H1 (cell line): ENCODE measurements at regions not wholly inside any gene's neighbourhood (a gene's known extent, or its start where the extent isn't known, plus 50 kb on each side); places are given as distances from the start of the nearest gene placed in this dataset.

Source experiments
- CTCF ChIA-PET: fragments of 300-600 bp; sonication (Branson Sonifier 250); formaldehyde crosslinking; loops from one replicate; lab custom pipeline; 2021; ENCODE audit not compliant: partially characterized antibody; lab: Charles Lee
- POLR2A ChIA-PET: fragments of 300-600 bp; sonication (Branson Sonifier 250); formaldehyde crosslinking; loops from one replicate; lab custom pipeline; 2021; ENCODE audit warnings: inconsistent platforms; ENCODE audit not compliant: partially characterized antibody; lab: Charles Lee
- DNase-seq, 2 experiments: peaks; one replicate each; pipeline versions ENCODE4 v3.0.0 to v3.0.0-alpha.2; 2010 to 2022; ENCODE audit warnings: low spot score in 2 of 2, low read depth in 1 of 2, mixed read lengths in 1 of 2
- FAIRE-seq: peaks from 2 replicates; lab custom pipeline; 2011; peaks lifted over from hg19 to GRCh38; lab: Jason Lieb, UNC
- H2AFZ ChIP-seq: 2 replicates; pipeline ENCODE4 v1.8.1; 2012; ENCODE audit warnings: low read length, inconsistent platforms
- H2AK5ac ChIP-seq: 2 replicates; pipeline ENCODE4 v1.6.1; 2013; ENCODE audit warnings: low read depth, low read length
- H2BK120ac ChIP-seq: replicated peaks from 2 replicates; pipeline ENCODE3; 2013; ENCODE audit warnings: low read depth, low read length, inconsistent platforms
- H2BK12ac ChIP-seq: 2 replicates; pipeline ENCODE4 v1.6.1; 2013; ENCODE audit warnings: low read depth, low read length
- H2BK15ac ChIP-seq: 2 replicates; pipeline ENCODE4 v1.6.1; 2013; ENCODE audit warnings: low read length
- H2BK20ac ChIP-seq: 2 replicates; pipeline ENCODE4 v1.6.1; 2013; ENCODE audit warnings: low read length
- H2BK5ac ChIP-seq: 2 replicates; pipeline ENCODE4 v1.6.1; 2013; ENCODE audit warnings: low read depth, low read length
- H3K14ac ChIP-seq: 2 replicates; pipeline ENCODE4 v1.6.1; 2013; ENCODE audit warnings: inconsistent platforms; ENCODE audit not compliant: insufficient read length
- H3K18ac ChIP-seq: 2 replicates; pipeline ENCODE4 v1.6.1; 2013; ENCODE audit warnings: low read length; ENCODE audit errors: extremely low read depth
- H3K23ac ChIP-seq: 2 replicates; pipeline ENCODE4 v1.6.1; 2013; ENCODE audit warnings: inconsistent platforms; ENCODE audit not compliant: insufficient read length
- H3K23me2 ChIP-seq: 2 replicates; pipeline ENCODE4 v1.6.1; 2013; ENCODE audit warnings: low read depth, low read length
- H3K27ac ChIP-seq: 2 replicates; pipeline ENCODE4 v1.6.1; 2011; ENCODE audit warnings: low read depth, low read length, inconsistent platforms
- H3K27me3 ChIP-seq, 4 experiments: replicated peaks in 1 of 4; 1 replicate in 1 of 4; 2 replicates in 3 of 4; pipeline versions ENCODE4 v1.6.1 to v1.8.1; 2011 to 2013; ENCODE audit warnings: low read length in 3 of 4, mild to moderate bottlenecking in 3 of 4, inconsistent platforms in 2 of 4, mixed read lengths in 2 of 4, moderate library complexity in 1 of 4; ENCODE audit not compliant: control insufficient read depth in 3 of 4, insufficient read depth in 3 of 4; ENCODE audit errors: extremely low read depth in 1 of 4
- H3K36me3 ChIP-seq, 4 experiments: 2 replicates each; pipeline versions ENCODE4 v1.6.1 to v1.8.1; 2011 to 2013; ENCODE audit warnings: mild to moderate bottlenecking in 4 of 4, low read length in 3 of 4, moderate library complexity in 2 of 4, control low read depth in 1 of 4, inconsistent platforms in 1 of 4; ENCODE audit not compliant: insufficient read depth in 4 of 4, control insufficient read depth in 2 of 4
- H3K4ac ChIP-seq: replicated peaks from 2 replicates; pipeline ENCODE3; 2013; ENCODE audit warnings: low read length, low read depth, mixed read lengths, inconsistent platforms; ENCODE audit not compliant: insufficient read length
- H3K4me1 ChIP-seq, 4 experiments: replicated peaks in 1 of 4; 1 replicate in 1 of 4; 2 replicates in 3 of 4; pipeline versions ENCODE4 v1.6.1 to v1.8.1; 2011 to 2013; ENCODE audit warnings: low read length in 3 of 4, inconsistent platforms in 2 of 4, mixed read lengths in 1 of 4; ENCODE audit not compliant: insufficient read depth in 4 of 4, control insufficient read depth in 3 of 4
- H3K4me2 ChIP-seq, 2 experiments: 2 replicates each; pipeline versions ENCODE4 v1.6.1 to v1.8.1; 2011 to 2013; ENCODE audit warnings: low read depth in 2 of 2, low read length in 2 of 2, control low read depth in 1 of 2, inconsistent platforms in 1 of 2, mild to moderate bottlenecking in 1 of 2; ENCODE audit not compliant: insufficient read depth in 1 of 2
- H3K4me3 ChIP-seq, 4 experiments: fragments of 200-600, 300-600 bp in 1 of 4; sonication (generic), shearing (Covaris generic), sonication (Bioruptor Twin) in 1 of 4; 2 replicates each; pipeline versions ENCODE4 v1.5.1 to v1.8.1; 2011 to 2016; ENCODE audit warnings: low read length in 4 of 4, low read depth in 3 of 4, control low read depth in 2 of 4, inconsistent platforms in 2 of 4, mild to moderate bottlenecking in 2 of 4, mixed read lengths in 1 of 4, moderate library complexity in 1 of 4; ENCODE audit not compliant: insufficient read depth in 2 of 4; ENCODE audit errors: extremely low read depth in 1 of 4
- H3K56ac ChIP-seq: replicated peaks from 2 replicates; pipeline ENCODE3; 2013; ENCODE audit warnings: low read depth, mild to moderate bottlenecking, mixed read lengths, low read length, inconsistent platforms; ENCODE audit not compliant: insufficient read length
- H3K79me1 ChIP-seq: 2 replicates; pipeline ENCODE4 v1.6.1; 2013; ENCODE audit warnings: low read depth, low read length, control low read depth
- H3K79me2 ChIP-seq, 2 experiments: 2 replicates each; pipeline versions ENCODE4 v1.6.1 to v1.8.1; 2012 to 2013; ENCODE audit warnings: low read length in 2 of 2, mild to moderate bottlenecking in 2 of 2, inconsistent platforms in 1 of 2; ENCODE audit not compliant: insufficient read depth in 2 of 2, control insufficient read depth in 1 of 2
- H3K9ac ChIP-seq, 4 experiments: replicated peaks in 1 of 4; 1 replicate in 1 of 4; 2 replicates in 3 of 4; pipeline versions ENCODE4 v1.6.1 to v1.8.1; 2011 to 2013; ENCODE audit warnings: low read depth in 3 of 4, low read length in 3 of 4, control low read depth in 2 of 4, mild to moderate bottlenecking in 2 of 4, moderate library complexity in 2 of 4, inconsistent platforms in 1 of 4; ENCODE audit errors: extremely low read depth in 1 of 4
- H3K9me3 ChIP-seq, 2 experiments: 2 replicates each; pipeline versions ENCODE4 v1.6.1 to v1.8.1; 2012 to 2013; ENCODE audit warnings: mild to moderate bottlenecking in 2 of 2, moderate library complexity in 2 of 2, control low read depth in 1 of 2, inconsistent platforms in 1 of 2, low read depth in 1 of 2, low read length in 1 of 2, mixed read lengths in 1 of 2; ENCODE audit not compliant: insufficient read depth in 2 of 2
- H4K20me1 ChIP-seq, 2 experiments: replicated peaks in 1 of 2; 2 replicates each; pipeline versions ENCODE3 to v1.8.1; 2011 to 2013; ENCODE audit warnings: inconsistent platforms in 2 of 2, low read length in 2 of 2, mild to moderate bottlenecking in 1 of 2; ENCODE audit not compliant: insufficient read depth in 2 of 2, control insufficient read depth in 1 of 2
- H4K5ac ChIP-seq: 2 replicates; pipeline ENCODE4 v1.6.1; 2013; ENCODE audit warnings: low read length, low read depth, mixed read lengths, inconsistent platforms; ENCODE audit not compliant: insufficient read length
- H4K8ac ChIP-seq: 2 replicates; pipeline ENCODE4 v1.8.0; 2013; ENCODE audit warnings: mild to moderate bottlenecking, moderate library complexity, low read length, inconsistent platforms; ENCODE audit not compliant: insufficient read depth; ENCODE audit errors: extremely low read depth
- H4K91ac ChIP-seq: replicated peaks from 2 replicates; pipeline ENCODE3; 2013; ENCODE audit warnings: low read length, mixed read lengths, inconsistent platforms; ENCODE audit not compliant: insufficient read length
- PHF8 ChIP-seq: fragments of 200-600 bp; sonication (generic); conservative IDR thresholded peaks from 2 replicates; pipeline ENCODE4 v1.7.1; 2012; ENCODE audit warnings: low read depth, mild to moderate bottlenecking, inconsistent platforms, low read length, moderate library complexity
- POU5F1 ChIP-seq: IDR thresholded peaks from 2 replicates; pipeline ENCODE4 v1.6.1; 2011; ENCODE audit warnings: low read depth, mild to moderate bottlenecking, low read length, moderate library complexity
- SIN3A ChIP-seq, 2 experiments: IDR thresholded peaks in 1 of 2; conservative IDR thresholded peaks in 1 of 2; 2 replicates each; pipeline ENCODE4 v1.6.1; 2011 to 2012; ENCODE audit warnings: low read length in 2 of 2, improper control_type of control experiment in 1 of 2, low read depth in 1 of 2, mild to moderate bottlenecking in 1 of 2
- SP2 ChIP-seq: IDR thresholded peaks from 2 replicates; pipeline ENCODE4 v1.6.1; 2012; ENCODE audit warnings: mild to moderate bottlenecking, low read length, inconsistent platforms
- YY1 ChIP-seq: IDR thresholded peaks from 2 replicates; pipeline ENCODE4 v1.6.1; 2011; ENCODE audit warnings: low read depth, mild to moderate bottlenecking, low read length
- WGBS, 2 experiments: shearing (Covaris generic) in 1 of 2; methylation state at CpG; one replicate each; pipeline versions ENCODE4 v1.1.6 to v1.1.7; 2013 to 2015; ENCODE audit warnings: low lambda C conversion rate in 2 of 2, mixed read lengths in 2 of 2, inconsistent platforms in 1 of 2, low coverage in 1 of 2, missing lambda C conversion rate in 1 of 2; ENCODE audit not compliant: insufficient replicate concordance in 2 of 2, insufficient coverage in 1 of 2, insufficient read length in 1 of 2; ENCODE audit errors: extremely low coverage in 1 of 2, missing lambda C conversion rate in 1 of 2; 5-methylcytosine and 5-hydroxymethylcytosine counted together
- TF ChIP-seq, protein P1 (sequence below): IDR thresholded peaks from 2 replicates; pipeline ENCODE4 v1.6.1; 2011; ENCODE audit warnings: low read depth, mild to moderate bottlenecking, low read length; ENCODE audit not compliant: insufficient read depth

DNA sequence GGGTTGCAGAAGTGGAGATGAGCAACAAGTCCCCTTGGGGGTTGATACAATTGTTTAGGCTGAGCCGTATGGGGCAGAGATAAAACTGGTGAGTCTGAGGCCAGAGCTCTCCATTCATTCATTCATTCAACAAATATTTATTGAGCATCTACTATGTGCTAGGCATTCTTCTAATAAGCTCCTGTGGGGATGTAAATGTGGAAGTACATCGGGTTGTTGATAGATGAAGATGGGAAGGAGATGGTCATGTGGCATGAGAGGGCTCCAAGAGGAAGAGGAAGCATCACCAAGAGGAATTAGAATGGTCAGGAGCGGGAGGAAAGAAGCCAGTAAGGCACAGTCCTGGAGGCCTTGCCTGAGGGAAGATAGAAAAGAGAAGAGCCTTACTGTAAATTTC lies 98.7 kb upstream of the MLN start:
- FAIRE-seq (no peak), DNase-seq (no peak)
- no peak overlapping the region for H2BK5ac ChIP-seq
- H2BK15ac ChIP-seq, result no peak overlapping the region
- H3K36me3 ChIP-seq, result no peaks in the 10 kb centered on the region
- H3K27ac ChIP-seq, result no peak overlapping the region
- H3K4ac ChIP-seq, result no peak overlapping the region
- no peaks in the 10 kb centered on the region for H3K79me2 ChIP-seq
- ChIA-PET POLR2A (interaction anchor here (1.1 kb wide), 2 partner anchors 13 to 144 kb away, joined by 3 read pairs; no protein-coding TSS in a partner anchor), CTCF (interaction anchor here (1.0 to 1.6 kb wide), 4 partner anchors 9 to 24 kb away, joined by 3 to 4 read pairs (median 3); no protein-coding TSS in a partner anchor)
- no peak overlapping the region for H3K23ac ChIP-seq
- 76% methylated on average over 3 of the region's 3 CpGs; no CpG with 5 or more reads in 1 of the 2 experiments for WGBS, 2 experiments
- no peak overlapping the region for H3K18ac ChIP-seq
- no peak overlapping the region for H3K56ac ChIP-seq
- H2BK20ac ChIP-seq, result no peak overlapping the region
- H3K23me2 ChIP-seq, result 0 out of 2 replicates have a peak, but pooled peaks cover 1% of the 10 kb centered on the region
- no peaks in the 10 kb centered on the region for H3K9me3 ChIP-seq
- no peak overlapping the region for H2BK120ac ChIP-seq
- H3K79me1 ChIP-seq, result no peaks in the 10 kb centered on the region
- H2AFZ ChIP-seq, result no peak overlapping the region
- no peak overlapping the region for H3K4me2 ChIP-seq
- no peak overlapping the region for H4K91ac ChIP-seq
- no peak overlapping the region for H2AK5ac ChIP-seq
- no peak overlapping the region for H3K14ac ChIP-seq
- H3K27me3 ChIP-seq, result peaks cover 0 to 3% (median 0%) of the 10 kb centered on the region in 4 experiments; a peak in 4 of 7 replicates
- no peak overlapping the region for H4K5ac ChIP-seq
- H3K9ac ChIP-seq, result no peak overlapping the region
- no peak for TF ChIP-seq SP2
- no peak for TF ChIP-seq PHF8
- TF ChIP-seq POU5F1, result no peak
- TF ChIP-seq SIN3A (conservative IDR thresholded peaks at IDR 0.05 in 1 of 2, IDR thresholded peaks at IDR 0.05 in 1 of 2; ENCODE audit: low read depth in 1 of 2, low read length in 2 of 2), result no peak
- TF ChIP-seq YY1, result no peak
- TF ChIP-seq, protein P1, sequence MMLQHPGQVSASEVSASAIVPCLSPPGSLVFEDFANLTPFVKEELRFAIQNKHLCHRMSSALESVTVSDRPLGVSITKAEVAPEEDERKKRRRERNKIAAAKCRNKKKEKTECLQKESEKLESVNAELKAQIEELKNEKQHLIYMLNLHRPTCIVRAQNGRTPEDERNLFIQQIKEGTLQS, result no peak
- no peak overlapping the region for H4K8ac ChIP-seq
- H2BK12ac ChIP-seq, result no peak overlapping the region
- H3K4me1 ChIP-seq, result peaks cover 0 to 5% (median under 1%) of the 10 kb centered on the region in 4 experiments; a peak in 2 of 7 replicates
- no peak overlapping the region for H3K4me3 ChIP-seq
- H4K20me1 ChIP-seq, result no peaks in the 10 kb centered on the region
